HepG2 (cell line): ENCODE measurements at regions not wholly inside any gene's neighbourhood (a gene's known extent, or its start where the extent isn't known, plus 50 kb on each side); places are given as distances from the start of the nearest gene placed in this dataset.

Source experiments
- ATAC-seq: fragments of 200-7000 bp; cut with Tn5 transposase; 3 replicates; pipeline ENCODE4 v1.9.1; 2020; ENCODE audit warnings: mild to moderate bottlenecking, moderate library complexity
- BruUV-seq: library from RNA; stranded (reverse); fragments of 400-500 nt; replicated peaks from 2 replicates; lab custom pipeline; 2021; lab: Mats Ljungman, UMichigan
- CTCF ChIA-PET: fragments of 300-600 bp; formaldehyde crosslinking; extraction: SDS; loops from one replicate; lab custom pipeline; 2021; ENCODE audit warnings: low total read pairs, inconsistent platforms, low intra/inter-chr PET ratio; lab: Yijun Ruan, JAX
- POLR2A ChIA-PET: fragments of 350-600 bp; sonication (Branson Sonifier 250); formaldehyde crosslinking; loops from one replicate; lab custom pipeline; 2020; ENCODE audit warnings: antibody characterized with exemption, inconsistent platforms; lab: Yijun Ruan, JAX
- DNase-seq: peaks from one replicate; pipeline ENCODE4 v3.0.0-alpha.2; 2015; ENCODE audit warnings: low spot score
- FAIRE-seq: peaks from 3 replicates; lab custom pipeline; 2011; peaks lifted over from hg19 to GRCh38; lab: Jason Lieb, UNC
- H2AFZ ChIP-seq: one replicate; pipeline ENCODE4 v1.6.1; 2011; ENCODE audit warnings: low read length, inconsistent platforms
- H3K27ac ChIP-seq: fragments of 300-600 bp; 3 replicates; pipeline ENCODE4 v1.8.0; 2011; ENCODE audit warnings: mixed run types, mild to moderate bottlenecking, mixed read lengths, low read length, inconsistent platforms; ENCODE audit not compliant: insufficient read depth; ENCODE audit errors: extremely low read length
- H3K27me3 ChIP-seq, 2 experiments: fragments of 200-600 bp in 1 of 2; 2 replicates in 1 of 2; 3 replicates in 1 of 2; pipeline versions ENCODE4 v1.6.0 to v1.8.0; 2011; ENCODE audit warnings: low read length in 2 of 2, mild to moderate bottlenecking in 2 of 2, moderate library complexity in 2 of 2, inconsistent platforms in 1 of 2; ENCODE audit not compliant: insufficient read depth in 2 of 2, control insufficient read depth in 1 of 2
- H3K36me3 ChIP-seq, 2 experiments: fragments of 200-600 bp in 1 of 2; replicated peaks in 1 of 2; 2 replicates in 1 of 2; 3 replicates in 1 of 2; pipeline versions ENCODE4 v1.5.1 to v1.8.0; 2011; ENCODE audit warnings: low read length in 2 of 2, inconsistent platforms in 1 of 2; ENCODE audit not compliant: insufficient read depth in 2 of 2, control insufficient read depth in 1 of 2
- H3K4me1 ChIP-seq: 2 replicates; pipeline ENCODE4 v1.5.1; 2012; ENCODE audit warnings: low read length, inconsistent platforms; ENCODE audit not compliant: insufficient read depth
- H3K4me2 ChIP-seq: 2 replicates; pipeline ENCODE4 v1.6.0; 2011; ENCODE audit warnings: low read depth, low read length, inconsistent platforms
- H3K4me3 ChIP-seq, 3 experiments: fragments of 200-600 bp in 1 of 3; sonication (generic), shearing (Covaris generic) in 1 of 3; replicated peaks in 1 of 3; 2 replicates each; pipeline ENCODE4 v1.5.1; 2011 to 2016; ENCODE audit warnings: low read length in 3 of 3, inconsistent platforms in 2 of 3, low read depth in 2 of 3, mild to moderate bottlenecking in 2 of 3, control low read depth in 1 of 3, mixed read lengths in 1 of 3; ENCODE audit not compliant: insufficient read depth in 1 of 3
- H3K79me2 ChIP-seq: one replicate; pipeline ENCODE4 v1.6.1; 2011; ENCODE audit warnings: low read length, inconsistent platforms; ENCODE audit not compliant: insufficient read depth
- H3K9ac ChIP-seq: 2 replicates; pipeline ENCODE4 v1.6.0; 2011; ENCODE audit warnings: mild to moderate bottlenecking, low read depth, low read length, inconsistent platforms; ENCODE audit not compliant: insufficient read depth
- H3K9me3 ChIP-seq: 2 replicates; pipeline ENCODE4 v1.5.1; 2012; ENCODE audit warnings: mild to moderate bottlenecking, low read length
- H4K20me1 ChIP-seq: 2 replicates; pipeline ENCODE4 v1.6.0; 2011; ENCODE audit warnings: inconsistent platforms, mild to moderate bottlenecking, low read length, moderate library complexity; ENCODE audit not compliant: insufficient read depth
- HES4 ChIP-seq: sonication (generic); formaldehyde crosslinking; IDR thresholded peaks from 2 replicates; pipeline ENCODE4 v1.9.0; 2021; ENCODE audit warnings: mild to moderate bottlenecking, missing genetic modification reagents, borderline replicate concordance
- MIXL1 ChIP-seq: IDR thresholded peaks from 2 replicates; pipeline ENCODE4 v1.6.1; 2016
- PAWR ChIP-seq: sonication (generic); formaldehyde crosslinking; IDR thresholded peaks from 2 replicates; pipeline ENCODE4 v1.4.0; 2020; ENCODE audit warnings: missing genetic modification reagents, mild to moderate bottlenecking, borderline replicate concordance
- PLRG1 ChIP-seq: fragments of 450-650 bp; conservative IDR thresholded peaks from 2 replicates; pipeline ENCODE4 v1.6.1; 2016
- POLR2AphosphoS2 ChIP-seq: IDR thresholded peaks from 2 replicates; pipeline ENCODE4 v1.6.1; 2011; ENCODE audit warnings: low read depth, low read length, improper control_type of control experiment
- TOPORS ChIP-seq: sonication (generic); formaldehyde crosslinking; IDR thresholded peaks from 2 replicates; pipeline ENCODE4 v1.8.0; 2023; ENCODE audit warnings: mild to moderate bottlenecking, missing genetic modification reagents
- ZBTB38 ChIP-seq: sonication (generic); formaldehyde crosslinking; IDR thresholded peaks from 2 replicates; pipeline ENCODE4 v1.5.1; 2020; ENCODE audit warnings: mild to moderate bottlenecking, missing genetic modification reagents
- ZKSCAN8 ChIP-seq: IDR thresholded peaks from 2 replicates; pipeline ENCODE4 v1.6.1; 2016; ENCODE audit warnings: borderline replicate concordance, missing genetic modification reagents, missing compliant biosample characterization
- ZNF337 ChIP-seq: sonication (generic); formaldehyde crosslinking; IDR thresholded peaks from 2 replicates; pipeline ENCODE4 v1.5.1; 2020; ENCODE audit warnings: missing genetic modification reagents, low read depth, mild to moderate bottlenecking, borderline replicate concordance
- ZNF501 ChIP-seq: sonication (generic); formaldehyde crosslinking; IDR thresholded peaks from 2 replicates; pipeline ENCODE4 v1.5.1; 2020; ENCODE audit warnings: mild to moderate bottlenecking, moderate library complexity, missing genetic modification reagents
- ZSCAN21 ChIP-seq: sonication (generic); formaldehyde crosslinking; IDR thresholded peaks from 2 replicates; pipeline ENCODE4 v1.8.0; 2022; ENCODE audit warnings: mild to moderate bottlenecking, missing genetic modification reagents, moderate library complexity, borderline replicate concordance
- ZSCAN5A ChIP-seq: sonication (generic); formaldehyde crosslinking; IDR thresholded peaks from 2 replicates; pipeline ENCODE4 v1.8.0; 2022; ENCODE audit warnings: mild to moderate bottlenecking, missing genetic modification reagents, borderline replicate concordance
- WGBS: methylation state at CpG from one replicate; pipeline ENCODE4 v1.1.6; 2017; ENCODE audit warnings: low lambda C conversion rate; 5-methylcytosine and 5-hydroxymethylcytosine counted together
- in situ Hi-C: cut with HindIII; loops from 2 replicates; pipeline ENCODE4 v1.10.0; 2017; ENCODE audit warnings: low pct_unique_long_range_greater_than_20kb; ENCODE audit not compliant: extremely low pct_ligation_motif_present
- intact Hi-C: fragments of 100-400 bp; cut with micrococcal nuclease; formaldehyde crosslinking; loops from one replicate; pipeline ENCODE4 v1.10.0; 2022; ENCODE audit not compliant: unreplicated experiment
- TF ChIP-seq, protein P1 (sequence below): sonication (generic); formaldehyde crosslinking; IDR thresholded peaks from 2 replicates; pipeline ENCODE4; 2020; ENCODE audit warnings: missing genetic modification reagents, mild to moderate bottlenecking, borderline replicate concordance
- TF ChIP-seq, protein P2 (sequence below): sonication (generic); formaldehyde crosslinking; conservative IDR thresholded peaks from 2 replicates; pipeline ENCODE4 v1.5.0; 2020; ENCODE audit warnings: missing genetic modification reagents
- TF ChIP-seq, protein P3 (sequence below): sonication (generic); formaldehyde crosslinking; IDR thresholded peaks from 2 replicates; pipeline ENCODE4 v1.8.1; 2023; ENCODE audit warnings: missing genetic modification reagents, mild to moderate bottlenecking, borderline replicate concordance

DNA sequence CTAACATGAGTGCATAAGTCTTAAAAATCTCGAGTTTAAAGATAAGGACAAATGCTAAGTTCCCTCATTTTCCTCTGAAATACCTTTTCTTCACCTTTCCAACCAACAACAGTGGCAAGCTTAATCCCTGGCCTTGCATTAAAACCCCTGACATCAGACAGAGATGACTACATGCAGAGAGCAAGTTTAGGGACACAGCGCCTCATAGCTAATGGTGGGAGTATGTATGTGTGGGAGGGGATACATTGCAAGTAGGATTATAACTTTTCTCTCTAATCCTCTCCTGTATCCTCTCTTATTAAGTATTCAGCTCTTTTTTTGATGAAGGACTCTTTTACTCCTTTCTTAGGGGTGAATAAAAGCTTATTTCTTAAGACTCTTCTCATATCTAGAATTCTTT is 547.1 kb downstream of the CCER1 start:
- Histone ChIP-seq H3K79me2 (no peaks in the 10 kb centered on the region), H3K27me3 (no peaks in the 10 kb centered on the region), H3K9ac (no peak overlapping the region), H3K27ac (no peak overlapping the region), H3K4me2 (no peak overlapping the region), H3K36me3 (no peaks in the 10 kb centered on the region), H3K4me1 (no peaks in the 10 kb centered on the region), H3K4me3 (no peak overlapping the region), H3K9me3 (peaks cover 19% of the 10 kb centered on the region; the same call in 1 of the 2 replicates), H2AFZ (no peak overlapping the region), H4K20me1 (no peaks in the 10 kb centered on the region)
- in situ Hi-C loops: no loop called here
- WGBS: 28% methylated on average over 2 of the region's 2 CpGs
- FAIRE-seq (no peak), DNase-seq (no peak), ATAC-seq (no peak)
- no TSS peak for BruUV-seq
- TF ChIP-seq ZSCAN21: no peak
- TF ChIP-seq MIXL1 (CRISPR knock-in tag): no peak
- TF ChIP-seq, protein P1, sequence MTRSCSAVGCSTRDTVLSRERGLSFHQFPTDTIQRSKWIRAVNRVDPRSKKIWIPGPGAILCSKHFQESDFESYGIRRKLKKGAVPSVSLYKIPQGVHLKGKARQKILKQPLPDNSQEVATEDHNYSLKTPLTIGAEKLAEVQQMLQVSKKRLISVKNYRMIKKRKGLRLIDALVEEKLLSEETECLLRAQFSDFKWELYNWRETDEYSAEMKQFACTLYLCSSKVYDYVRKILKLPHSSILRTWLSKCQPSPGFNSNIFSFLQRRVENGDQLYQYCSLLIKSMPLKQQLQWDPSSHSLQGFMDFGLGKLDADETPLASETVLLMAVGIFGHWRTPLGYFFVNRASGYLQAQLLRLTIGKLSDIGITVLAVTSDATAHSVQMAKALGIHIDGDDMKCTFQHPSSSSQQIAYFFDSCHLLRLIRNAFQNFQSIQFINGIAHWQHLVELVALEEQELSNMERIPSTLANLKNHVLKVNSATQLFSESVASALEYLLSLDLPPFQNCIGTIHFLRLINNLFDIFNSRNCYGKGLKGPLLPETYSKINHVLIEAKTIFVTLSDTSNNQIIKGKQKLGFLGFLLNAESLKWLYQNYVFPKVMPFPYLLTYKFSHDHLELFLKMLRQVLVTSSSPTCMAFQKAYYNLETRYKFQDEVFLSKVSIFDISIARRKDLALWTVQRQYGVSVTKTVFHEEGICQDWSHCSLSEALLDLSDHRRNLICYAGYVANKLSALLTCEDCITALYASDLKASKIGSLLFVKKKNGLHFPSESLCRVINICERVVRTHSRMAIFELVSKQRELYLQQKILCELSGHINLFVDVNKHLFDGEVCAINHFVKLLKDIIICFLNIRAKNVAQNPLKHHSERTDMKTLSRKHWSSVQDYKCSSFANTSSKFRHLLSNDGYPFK: no peak
- ChIA-PET CTCF (no interaction called here), POLR2A (no interaction called here)
- intact Hi-C loops: no loop called here

- Histone ChIP-seq H3K27me3 (no peaks in the 10 kb centered on the region), H3K4me2 (no peak overlapping the region), H3K4me1 (no peaks in the 10 kb centered on the region), H3K36me3 (no peaks in the 10 kb centered on the region), H3K9me3 (peaks cover 47% of the 10 kb centered on the region), H3K9ac (no peak overlapping the region), H3K4me3 (no peak overlapping the region), H3K79me2 (no peaks in the 10 kb centered on the region), H2AFZ (no peak overlapping the region), H4K20me1 (no peaks in the 10 kb centered on the region), H3K27ac (no peak overlapping the region)
- CTCF ChIA-PET: no interaction called here
- FAIRE-seq (no peak), ATAC-seq (no peak), DNase-seq (no peak)
- intact Hi-C loops (no loop called here), in situ Hi-C loops (no loop called here)
- no TSS peak for BruUV-seq
- POLR2A ChIA-PET: no interaction called here
- TF ChIP-seq HES4 (CRISPR knock-in tag) (no peak), POLR2AphosphoS2 (no peak), ZSCAN5A (no peak), PAWR (CRISPR knock-in tag) (no peak), ZKSCAN8 (CRISPR knock-in tag) (no peak), TOPORS (CRISPR knock-in tag) (no peak), ZNF501 (CRISPR knock-in tag) (no peak), PLRG1 (no peak), ZNF337 (CRISPR knock-in tag) (no peak), ZBTB38 (CRISPR knock-in tag) (no peak)
- TF ChIP-seq, protein P2, sequence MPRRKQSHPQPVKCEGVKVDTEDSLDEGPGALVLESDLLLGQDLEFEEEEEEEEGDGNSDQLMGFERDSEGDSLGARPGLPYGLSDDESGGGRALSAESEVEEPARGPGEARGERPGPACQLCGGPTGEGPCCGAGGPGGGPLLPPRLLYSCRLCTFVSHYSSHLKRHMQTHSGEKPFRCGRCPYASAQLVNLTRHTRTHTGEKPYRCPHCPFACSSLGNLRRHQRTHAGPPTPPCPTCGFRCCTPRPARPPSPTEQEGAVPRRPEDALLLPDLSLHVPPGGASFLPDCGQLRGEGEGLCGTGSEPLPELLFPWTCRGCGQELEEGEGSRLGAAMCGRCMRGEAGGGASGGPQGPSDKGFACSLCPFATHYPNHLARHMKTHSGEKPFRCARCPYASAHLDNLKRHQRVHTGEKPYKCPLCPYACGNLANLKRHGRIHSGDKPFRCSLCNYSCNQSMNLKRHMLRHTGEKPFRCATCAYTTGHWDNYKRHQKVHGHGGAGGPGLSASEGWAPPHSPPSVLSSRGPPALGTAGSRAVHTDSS (CRISPR knock-in tag): no peak
- TF ChIP-seq, protein P3, sequence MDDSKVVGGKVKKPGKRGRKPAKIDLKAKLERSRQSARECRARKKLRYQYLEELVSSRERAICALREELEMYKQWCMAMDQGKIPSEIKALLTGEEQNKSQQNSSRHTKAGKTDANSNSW (CRISPR knock-in tag): no peak
These were observed 550.9 kb downstream of the CCER1 start for GRCh38 chr12:90404071-90404470.
